Gastrocnemius medialis (tissue), 4 donors: ENCODE measurements at regions not wholly inside any gene's neighbourhood (a gene's known extent, or its start where the extent isn't known, plus 50 kb on each side); places are given as distances from the start of the nearest gene placed in this dataset.

Source experiments
- CTCF ChIP-seq, 5 experiments: fragments of 450-650 bp in 3 of 5; fragments of 200-600 bp in 2 of 5; sonication (generic) in 2 of 5; IDR thresholded peaks in 4 of 5; conservative IDR thresholded peaks in 1 of 5; 1 replicate in 4 of 5; 2 replicates in 1 of 5; pipeline ENCODE4 v1.5.1; 2016 to 2019; ENCODE audit warnings: antibody characterized with exemption in 5 of 5, mild to moderate bottlenecking in 3 of 5, moderate library complexity in 3 of 5
- POLR2A ChIP-seq, 2 donors: fragments of 450-650 bp; IDR thresholded peaks; one replicate each; pipeline ENCODE4 v1.6.1; 2017; ENCODE audit warnings: antibody characterized with exemption in 2 of 2, mild to moderate bottlenecking in 2 of 2, moderate library complexity in 2 of 2

- TF ChIP-seq CTCF (IDR thresholded peaks at IDR 0.05 in 4 of 5, conservative IDR thresholded peaks at IDR 0.05 in 1 of 5) (no peak), POLR2A (IDR thresholded peaks at IDR 0.05) (no peak)
Observed at GRCh38 chr3:34008191-34008590, 209.8 kb downstream of the PDCD6IP start.
